ENCODE measurements at regions not wholly inside any gene's neighbourhood (a gene's known extent, or its start where the extent isn't known, plus 50 kb on each side); places are given as distances from the start of the nearest gene placed in this dataset.

- TF ChIP-seq, protein P1, sequence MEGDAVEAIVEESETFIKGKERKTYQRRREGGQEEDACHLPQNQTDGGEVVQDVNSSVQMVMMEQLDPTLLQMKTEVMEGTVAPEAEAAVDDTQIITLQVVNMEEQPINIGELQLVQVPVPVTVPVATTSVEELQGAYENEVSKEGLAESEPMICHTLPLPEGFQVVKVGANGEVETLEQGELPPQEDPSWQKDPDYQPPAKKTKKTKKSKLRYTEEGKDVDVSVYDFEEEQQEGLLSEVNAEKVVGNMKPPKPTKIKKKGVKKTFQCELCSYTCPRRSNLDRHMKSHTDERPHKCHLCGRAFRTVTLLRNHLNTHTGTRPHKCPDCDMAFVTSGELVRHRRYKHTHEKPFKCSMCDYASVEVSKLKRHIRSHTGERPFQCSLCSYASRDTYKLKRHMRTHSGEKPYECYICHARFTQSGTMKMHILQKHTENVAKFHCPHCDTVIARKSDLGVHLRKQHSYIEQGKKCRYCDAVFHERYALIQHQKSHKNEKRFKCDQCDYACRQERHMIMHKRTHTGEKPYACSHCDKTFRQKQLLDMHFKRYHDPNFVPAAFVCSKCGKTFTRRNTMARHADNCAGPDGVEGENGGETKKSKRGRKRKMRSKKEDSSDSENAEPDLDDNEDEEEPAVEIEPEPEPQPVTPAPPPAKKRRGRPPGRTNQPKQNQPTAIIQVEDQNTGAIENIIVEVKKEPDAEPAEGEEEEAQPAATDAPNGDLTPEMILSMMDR (IDR thresholded peaks at IDR 0.05; ENCODE audit: low read depth, low read length, poor library complexity, severe bottlenecking): no peak
- no peak for TF ChIP-seq EZH2phosphoT487 (IDR thresholded peaks at IDR 0.05; ENCODE audit: borderline replicate concordance, low read length)
These were observed 486.7 kb upstream of the SALL3 start for GRCh38 chr18:78492813-78493371.
